ENCODE measurements at regions not wholly inside any gene's neighbourhood (a gene's known extent, or its start where the extent isn't known, plus 50 kb on each side); places are given as distances from the start of the nearest gene placed in this dataset.

DNA sequence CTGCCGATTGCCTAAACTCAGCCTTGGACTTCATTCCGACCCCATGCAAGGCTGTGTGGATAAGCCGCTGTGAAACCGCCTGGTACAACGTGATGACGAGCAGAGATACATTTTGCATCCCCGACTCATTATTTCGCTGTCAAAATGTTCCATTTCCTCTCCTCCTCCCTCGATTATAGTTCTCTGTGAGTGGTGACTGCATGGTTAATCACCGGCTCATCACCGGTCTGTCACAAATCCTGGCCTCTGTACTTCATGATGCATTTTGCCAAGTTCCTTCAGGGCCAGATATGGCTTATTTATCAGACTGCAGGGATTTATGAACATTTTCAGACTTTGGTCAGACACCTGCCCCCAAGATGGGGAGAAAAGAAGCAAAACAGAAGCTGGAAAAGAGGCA is 461.6 kb upstream of the DPP6 start:
- Histone ChIP-seq H4K91ac (ENCODE audit: low read depth, low read length, poor library complexity) (no peak overlapping the region), H3K4me2 (ENCODE audit: insufficient read depth, low read length, poor library complexity, severe bottlenecking) (no peak overlapping the region), H3K27ac (replicated peaks; ENCODE audit: low read length) (no peak overlapping the region), H2AK5ac (ENCODE audit: low read depth, low read length) (no peak overlapping the region), H3K9ac (ENCODE audit: low read depth, low read length, poor library complexity) (peak overlapping the region; percentile 2), H3K14ac (ENCODE audit: low read length) (no peak overlapping the region), H2AFZ (ENCODE audit: low read length) (peak overlapping the region; percentile 7), H3K23ac (ENCODE audit: low read depth, low read length, poor library complexity) (no peak overlapping the region), H3K36me3 (replicated peaks in 1 of 2; ENCODE audit: control insufficient read depth in 2 of 2, insufficient read depth in 2 of 2, low read length in 2 of 2) (no peaks in the 10 kb centered on the region), H2BK15ac (ENCODE audit: low read length) (no peak overlapping the region), H2BK12ac (ENCODE audit: low read length) (no peak overlapping the region), H3K79me1 (ENCODE audit: low read depth, low read length) (no peaks in the 10 kb centered on the region), H2BK5ac (ENCODE audit: low read length) (no peak overlapping the region), H3K18ac (ENCODE audit: low read length) (no peak overlapping the region), H3K4me1 (ENCODE audit: control insufficient read depth in 2 of 2, insufficient read depth in 1 of 2, low read depth in 1 of 2, low read length in 2 of 2) (no peaks in the 10 kb centered on the region), H2BK120ac (ENCODE audit: low read depth, low read length) (no peak overlapping the region), H3K9me3 (replicated peaks in 1 of 2; ENCODE audit: control insufficient read depth in 2 of 2, insufficient read depth in 1 of 2, low read depth in 1 of 2, low read length in 2 of 2) (no peaks in the 10 kb centered on the region), H3K4me3 (ENCODE audit: low read length in 2 of 2) (no peak overlapping the region), H3K4ac (ENCODE audit: low read length) (no peak overlapping the region), H4K8ac (ENCODE audit: low read depth, low read length) (no peak overlapping the region), H3K27me3 (ENCODE audit: control insufficient read depth in 3 of 3, insufficient read depth in 3 of 3, low read depth in 1 of 3, low read length in 3 of 3) (no peaks in the 10 kb centered on the region)
- DNase-seq (ENCODE audit: low spot score) = no peak
- no CpG with 5 or more reads among the region's 11 CpGs for WGBS, 2 donors (ENCODE audit: extremely low coverage in 2 of 2, insufficient read length in 2 of 2, insufficient replicate concordance in 1 of 2)

DNA sequence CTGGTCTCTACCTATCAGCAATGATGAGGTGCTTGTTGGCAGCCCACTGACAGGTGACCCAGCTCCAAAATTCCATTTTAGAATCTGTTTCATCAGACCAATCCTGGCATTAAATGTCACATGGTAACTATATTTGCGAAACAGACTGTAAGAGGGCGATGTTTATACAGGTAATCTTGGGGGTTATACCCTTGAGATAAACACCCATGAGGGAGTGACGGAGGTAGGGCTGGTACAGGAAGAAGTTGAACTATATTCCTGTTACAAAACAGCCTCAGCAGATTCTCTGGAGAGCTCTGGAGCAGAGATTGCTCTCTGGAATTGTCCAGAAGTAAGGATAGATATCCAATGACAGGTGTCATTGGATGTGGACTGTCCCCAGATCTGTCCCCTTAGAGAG is 444.8 kb upstream of the DPP6 start:
- H3K4me3 ChIP-seq (ENCODE audit: low read length in 2 of 2) = no peak overlapping the region
- H3K36me3 ChIP-seq (replicated peaks in 1 of 2; ENCODE audit: control insufficient read depth in 2 of 2, insufficient read depth in 2 of 2, low read length in 2 of 2) = no peaks in the 10 kb centered on the region
- no peak overlapping the region for H2BK5ac ChIP-seq (ENCODE audit: low read length)
- no peak overlapping the region for H2AFZ ChIP-seq (ENCODE audit: low read length)
- H3K9me3 ChIP-seq (replicated peaks in 1 of 2; ENCODE audit: control insufficient read depth in 2 of 2, insufficient read depth in 1 of 2, low read depth in 1 of 2, low read length in 2 of 2) = no peaks in the 10 kb centered on the region
- no peaks in the 10 kb centered on the region for H3K27me3 ChIP-seq (ENCODE audit: control insufficient read depth in 3 of 3, insufficient read depth in 3 of 3, low read depth in 1 of 3, low read length in 3 of 3)
- H3K27ac ChIP-seq (replicated peaks; ENCODE audit: low read length) = no peak overlapping the region
- H2BK15ac ChIP-seq (ENCODE audit: low read length) = no peak overlapping the region
- H2BK120ac ChIP-seq (ENCODE audit: low read depth, low read length) = no peak overlapping the region
- H4K91ac ChIP-seq (ENCODE audit: low read depth, low read length, poor library complexity) = no peak overlapping the region
- H3K4me1 ChIP-seq (ENCODE audit: control insufficient read depth in 2 of 2, insufficient read depth in 1 of 2, low read depth in 1 of 2, low read length in 2 of 2) = no peaks in the 10 kb centered on the region
- no peak overlapping the region for H3K23ac ChIP-seq (ENCODE audit: low read depth, low read length, poor library complexity)
- H4K8ac ChIP-seq (ENCODE audit: low read depth, low read length) = no peak overlapping the region
- no peak overlapping the region for H3K4me2 ChIP-seq (ENCODE audit: insufficient read depth, low read length, poor library complexity, severe bottlenecking)
- H3K79me1 ChIP-seq (ENCODE audit: low read depth, low read length) = no peaks in the 10 kb centered on the region
- no peak overlapping the region for H2AK5ac ChIP-seq (ENCODE audit: low read depth, low read length)
- WGBS, 2 donors (ENCODE audit: extremely low coverage in 2 of 2, insufficient read length in 2 of 2, insufficient replicate concordance in 1 of 2) = no CpG with 5 or more reads among the region's 3 CpGs
- H2BK12ac ChIP-seq (ENCODE audit: low read length) = no peak overlapping the region
- no peak overlapping the region for H3K4ac ChIP-seq (ENCODE audit: low read length)
- H3K18ac ChIP-seq (ENCODE audit: low read length) = no peak overlapping the region
- H3K9ac ChIP-seq (ENCODE audit: low read depth, low read length, poor library complexity) = no peak overlapping the region
- H3K14ac ChIP-seq (ENCODE audit: low read length) = no peak overlapping the region
- DNase-seq (ENCODE audit: low spot score) = no peak

DNA sequence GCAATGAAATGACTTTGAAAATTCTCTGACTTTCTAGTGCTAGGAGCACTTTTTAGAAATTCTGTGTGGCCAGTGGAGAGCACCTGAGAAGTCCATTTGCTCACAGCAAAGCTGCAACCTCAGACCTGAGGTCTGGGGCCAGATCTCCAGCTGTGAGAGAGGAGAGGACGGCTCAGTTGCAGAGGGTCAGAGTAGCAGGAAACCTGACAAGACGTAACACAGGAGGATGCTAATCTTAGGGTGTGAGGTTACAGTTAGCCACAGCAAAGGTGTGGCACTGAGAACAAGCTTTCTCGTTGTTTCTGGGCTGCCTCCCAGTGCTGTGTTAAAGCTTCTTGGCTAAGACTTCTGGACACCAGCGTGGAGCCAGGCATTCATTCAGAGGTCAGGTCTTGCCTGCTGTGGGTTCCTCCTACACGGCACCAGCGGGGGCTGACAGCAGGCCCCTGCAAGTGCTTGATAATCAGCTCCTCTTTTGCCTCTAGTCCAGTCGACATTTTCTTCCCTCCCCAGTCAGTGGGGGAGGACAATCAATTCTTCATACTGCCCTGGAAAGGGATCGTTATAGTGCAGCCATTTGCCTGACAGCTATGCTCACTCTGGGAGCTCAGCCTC is 435.4 kb upstream of the DPP6 start:
- no peak overlapping the region for H3K23ac ChIP-seq (ENCODE audit: low read depth, low read length, poor library complexity)
- no peak overlapping the region for H2BK120ac ChIP-seq (ENCODE audit: low read depth, low read length)
- DNase-seq (ENCODE audit: low spot score) = no peak
- H3K79me1 ChIP-seq (ENCODE audit: low read depth, low read length) = no peaks in the 10 kb centered on the region
- H2AFZ ChIP-seq (ENCODE audit: low read length) = no peak overlapping the region
- H2AK5ac ChIP-seq (ENCODE audit: low read depth, low read length) = no peak overlapping the region
- H2BK12ac ChIP-seq (ENCODE audit: low read length) = no peak overlapping the region
- no peaks in the 10 kb centered on the region for H3K9me3 ChIP-seq (replicated peaks in 1 of 2; ENCODE audit: control insufficient read depth in 2 of 2, insufficient read depth in 1 of 2, low read depth in 1 of 2, low read length in 2 of 2)
- no peak overlapping the region for H3K9ac ChIP-seq (ENCODE audit: low read depth, low read length, poor library complexity)
- no peak overlapping the region for H2BK15ac ChIP-seq (ENCODE audit: low read length)
- no peaks in the 10 kb centered on the region for H3K27me3 ChIP-seq (ENCODE audit: control insufficient read depth in 3 of 3, insufficient read depth in 3 of 3, low read depth in 1 of 3, low read length in 3 of 3)
- H3K4me1 ChIP-seq (ENCODE audit: control insufficient read depth in 2 of 2, insufficient read depth in 1 of 2, low read depth in 1 of 2, low read length in 2 of 2) = peaks cover 0 to 5% of the 10 kb centered on the region in 2 donors
- H4K8ac ChIP-seq (ENCODE audit: low read depth, low read length) = no peak overlapping the region
- H3K4me3 ChIP-seq (ENCODE audit: low read length in 2 of 2) = no peak overlapping the region
- H3K14ac ChIP-seq (ENCODE audit: low read length) = peak overlapping the region; percentile 42
- H4K91ac ChIP-seq (ENCODE audit: low read depth, low read length, poor library complexity) = no peak overlapping the region
- no peak overlapping the region for H3K4ac ChIP-seq (ENCODE audit: low read length)
- H3K18ac ChIP-seq (ENCODE audit: low read length) = peak overlapping the region; percentile 11
- H2BK5ac ChIP-seq (ENCODE audit: low read length) = no peak overlapping the region
- no CpG with 5 or more reads among the region's 8 CpGs for WGBS, 2 donors (ENCODE audit: extremely low coverage in 2 of 2, insufficient read length in 2 of 2, insufficient replicate concordance in 1 of 2)
- H3K4me2 ChIP-seq (ENCODE audit: insufficient read depth, low read length, poor library complexity, severe bottlenecking) = no peak overlapping the region
- no peaks in the 10 kb centered on the region for H3K36me3 ChIP-seq (replicated peaks in 1 of 2; ENCODE audit: control insufficient read depth in 2 of 2, insufficient read depth in 2 of 2, low read length in 2 of 2)
- H3K27ac ChIP-seq (replicated peaks; ENCODE audit: low read length) = no peak overlapping the region

DNA sequence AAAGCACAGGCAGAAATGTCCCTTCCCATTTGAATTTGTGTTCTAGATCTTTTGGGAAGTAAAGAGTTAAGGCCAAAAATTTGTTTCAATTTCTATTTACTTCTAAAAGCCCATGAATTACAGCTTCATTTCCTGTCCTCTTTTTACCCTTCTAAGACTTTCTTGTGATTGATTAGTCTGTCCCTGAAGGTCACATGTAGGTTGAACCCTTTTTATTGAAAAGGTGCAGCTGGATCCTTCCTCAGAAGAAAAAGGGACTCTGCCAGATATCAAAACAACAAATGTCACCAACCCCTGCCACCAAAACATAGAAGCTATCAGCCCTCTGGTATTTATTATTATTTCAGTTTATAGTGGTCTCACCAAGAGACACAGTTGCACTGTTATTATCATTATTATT is 424.9 kb upstream of the DPP6 start:
- H3K36me3 ChIP-seq (replicated peaks in 1 of 2; ENCODE audit: control insufficient read depth in 2 of 2, insufficient read depth in 2 of 2, low read length in 2 of 2) = no peaks in the 10 kb centered on the region
- H3K4me1 ChIP-seq (ENCODE audit: control insufficient read depth in 2 of 2, insufficient read depth in 1 of 2, low read depth in 1 of 2, low read length in 2 of 2) = no peaks in the 10 kb centered on the region
- no peak overlapping the region for H3K23ac ChIP-seq (ENCODE audit: low read depth, low read length, poor library complexity)
- H3K14ac ChIP-seq (ENCODE audit: low read length) = no peak overlapping the region
- H3K9me3 ChIP-seq (replicated peaks in 1 of 2; ENCODE audit: control insufficient read depth in 2 of 2, insufficient read depth in 1 of 2, low read depth in 1 of 2, low read length in 2 of 2) = no peaks in the 10 kb centered on the region
- H3K9ac ChIP-seq (ENCODE audit: low read depth, low read length, poor library complexity) = no peak overlapping the region
- no peak overlapping the region for H3K4ac ChIP-seq (ENCODE audit: low read length)
- H3K18ac ChIP-seq (ENCODE audit: low read length) = no peak overlapping the region
- no peak overlapping the region for H3K27ac ChIP-seq (replicated peaks; ENCODE audit: low read length)
- no peak overlapping the region for H2BK12ac ChIP-seq (ENCODE audit: low read length)
- no peak overlapping the region for H3K4me3 ChIP-seq (ENCODE audit: low read length in 2 of 2)
- H2AFZ ChIP-seq (ENCODE audit: low read length) = no peak overlapping the region
- H2BK5ac ChIP-seq (ENCODE audit: low read length) = no peak overlapping the region
- H3K4me2 ChIP-seq (ENCODE audit: insufficient read depth, low read length, poor library complexity, severe bottlenecking) = no peak overlapping the region
- no peak overlapping the region for H4K91ac ChIP-seq (ENCODE audit: low read depth, low read length, poor library complexity)
- H2BK120ac ChIP-seq (ENCODE audit: low read depth, low read length) = no peak overlapping the region
- no peaks in the 10 kb centered on the region for H3K79me1 ChIP-seq (ENCODE audit: low read depth, low read length)
- no peak for DNase-seq (ENCODE audit: low spot score)
- no peaks in the 10 kb centered on the region for H3K27me3 ChIP-seq (ENCODE audit: control insufficient read depth in 3 of 3, insufficient read depth in 3 of 3, low read depth in 1 of 3, low read length in 3 of 3)
- H2AK5ac ChIP-seq (ENCODE audit: low read depth, low read length) = no peak overlapping the region
- H4K8ac ChIP-seq (ENCODE audit: low read depth, low read length) = no peak overlapping the region
- no peak overlapping the region for H2BK15ac ChIP-seq (ENCODE audit: low read length)

Data from neuronal stem cell (in vitro differentiated cells).